Stomach (tissue), 8 donors: ENCODE measurements at regions not wholly inside any gene's neighbourhood (a gene's known extent, or its start where the extent isn't known, plus 50 kb on each side); places are given as distances from the start of the nearest gene placed in this dataset.

Source experiments
- DNase-seq, 2 donors: peaks; one replicate each; pipeline versions ENCODE4 v3.0.0 to v3.0.0-alpha.2; 2013 to 2019
- H3K27ac ChIP-seq, 5 donors: fragments of 200-600 bp in 4 of 5; sonication (generic) in 4 of 5; one replicate each; pipeline ENCODE4 v1.5.1; 2013 to 2019; ENCODE audit warnings: mild to moderate bottlenecking in 1 of 5, moderate library complexity in 1 of 5
- H3K27me3 ChIP-seq, 3 donors: fragments of 200-600 bp; sonication (generic); one replicate each; pipeline ENCODE4 v1.5.1; 2017 to 2019; ENCODE audit warnings: mixed run types in 1 of 3
- H3K36me3 ChIP-seq, 4 donors: fragments of 200-600 bp; sonication (generic); 1 replicate in 3 of 4; 2 replicates in 1 of 4; pipeline ENCODE4 v1.5.1; 2016 to 2019
- H3K4me1 ChIP-seq, 4 donors: fragments of 200-600 bp; sonication (generic); one replicate each; pipeline ENCODE4 v1.5.1; 2016 to 2019
- H3K4me3 ChIP-seq, 4 donors: fragments of 200-600 bp; sonication (generic) in 3 of 4; one replicate each; pipeline ENCODE4 v1.5.1; 2016 to 2019; ENCODE audit warnings: mild to moderate bottlenecking in 1 of 4
- H3K9me3 ChIP-seq, 4 donors: fragments of 200-600 bp; sonication (generic); one replicate each; pipeline ENCODE4 v1.5.1; 2016 to 2019
- EP300 ChIP-seq: sonication (generic); formaldehyde crosslinking; IDR thresholded peaks from one replicate; pipeline ENCODE4 v1.6.1; 2017; ENCODE audit warnings: antibody characterized with exemption
- POLR2A ChIP-seq, 4 donors: fragments of 450-650 bp; IDR thresholded peaks; one replicate each; pipeline ENCODE4 v1.6.1; 2016; ENCODE audit warnings: antibody characterized with exemption in 4 of 4, control low read depth in 2 of 4, mild to moderate bottlenecking in 1 of 4, moderate library complexity in 1 of 4
- POLR2AphosphoS5 ChIP-seq, 3 donors: sonication (generic); formaldehyde crosslinking; IDR thresholded peaks; one replicate each; pipeline ENCODE4 v1.6.1; 2016; ENCODE audit warnings: antibody characterized with exemption in 3 of 3
- WGBS, 5 donors: extraction: QIAGEN DNeasy Blood & Tissue Kit in 3 of 5; methylation state at CpG; one replicate each; pipeline versions ENCODE4 v1.1.5 to v1.1.7; 2013 to 2018; 5-methylcytosine and 5-hydroxymethylcytosine counted together
- intact Hi-C: fragments of 100-400 bp; cut with DNase I; formaldehyde crosslinking; loops from one replicate; pipeline ENCODE4 v1.15.1; 2023; ENCODE audit warnings: low total_unique reads
- TF ChIP-seq, protein P1 (sequence below), 7 experiments: fragments of 450-650 bp in 4 of 7; fragments of 200-600 bp in 3 of 7; sonication (generic) in 3 of 7; IDR thresholded peaks; one replicate each; pipeline ENCODE4 v1.5.1; 2016 to 2019; ENCODE audit warnings: antibody characterized with exemption in 7 of 7, control low read depth in 2 of 7, mild to moderate bottlenecking in 1 of 7
- donor health status: healthy with polysubstance abuse.
- donor health status: Bipolar disorder and iron deficiency.
- donor health status: healthy.

DNA sequence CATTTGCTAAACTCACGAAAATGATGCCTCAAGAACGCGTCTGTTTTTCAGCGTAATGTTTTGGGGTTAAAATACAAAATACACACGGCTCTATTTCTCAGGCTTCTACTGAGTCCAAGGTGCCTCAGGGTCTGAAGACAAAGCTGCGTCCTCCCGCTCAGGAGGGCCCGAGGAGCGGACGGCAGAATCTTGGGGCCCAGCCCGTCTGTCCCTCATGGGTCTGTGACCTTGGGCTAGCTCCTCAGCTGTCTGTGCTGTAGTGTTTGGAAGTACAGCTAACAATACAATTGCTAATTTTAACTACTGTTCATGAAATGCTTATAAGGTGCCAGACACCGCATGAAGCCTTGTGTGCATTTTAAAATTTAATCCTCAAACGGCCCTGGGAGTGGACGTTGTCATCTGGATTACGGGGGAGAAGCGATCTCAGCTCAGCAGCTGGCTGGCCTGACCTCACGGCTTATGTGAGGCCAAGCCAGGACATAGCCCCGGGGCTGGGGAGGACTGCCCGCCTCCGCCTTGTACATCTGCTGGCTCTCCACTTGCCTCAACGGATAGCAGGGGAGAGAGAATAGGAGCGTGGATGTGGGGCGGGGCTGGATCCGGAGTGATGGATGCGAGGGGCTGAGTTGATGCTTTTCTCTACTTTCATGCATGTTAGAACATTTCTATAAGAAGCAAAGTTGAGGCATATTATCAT, 357.4 kb downstream of the GLRX3 start:
- TF ChIP-seq EP300, result no peak
- TF ChIP-seq POLR2A (IDR thresholded peaks at IDR 0.05), result no peak
- no peak for TF ChIP-seq POLR2AphosphoS5 (IDR thresholded peaks at IDR 0.05)
- TF ChIP-seq, protein P1, sequence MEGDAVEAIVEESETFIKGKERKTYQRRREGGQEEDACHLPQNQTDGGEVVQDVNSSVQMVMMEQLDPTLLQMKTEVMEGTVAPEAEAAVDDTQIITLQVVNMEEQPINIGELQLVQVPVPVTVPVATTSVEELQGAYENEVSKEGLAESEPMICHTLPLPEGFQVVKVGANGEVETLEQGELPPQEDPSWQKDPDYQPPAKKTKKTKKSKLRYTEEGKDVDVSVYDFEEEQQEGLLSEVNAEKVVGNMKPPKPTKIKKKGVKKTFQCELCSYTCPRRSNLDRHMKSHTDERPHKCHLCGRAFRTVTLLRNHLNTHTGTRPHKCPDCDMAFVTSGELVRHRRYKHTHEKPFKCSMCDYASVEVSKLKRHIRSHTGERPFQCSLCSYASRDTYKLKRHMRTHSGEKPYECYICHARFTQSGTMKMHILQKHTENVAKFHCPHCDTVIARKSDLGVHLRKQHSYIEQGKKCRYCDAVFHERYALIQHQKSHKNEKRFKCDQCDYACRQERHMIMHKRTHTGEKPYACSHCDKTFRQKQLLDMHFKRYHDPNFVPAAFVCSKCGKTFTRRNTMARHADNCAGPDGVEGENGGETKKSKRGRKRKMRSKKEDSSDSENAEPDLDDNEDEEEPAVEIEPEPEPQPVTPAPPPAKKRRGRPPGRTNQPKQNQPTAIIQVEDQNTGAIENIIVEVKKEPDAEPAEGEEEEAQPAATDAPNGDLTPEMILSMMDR (IDR thresholded peaks at IDR 0.05), result no peak
- Histone ChIP-seq H3K27me3 (no peaks in the 10 kb centered on the region), H3K9me3 (peaks cover 0 to 6% (median 3%) of the 10 kb centered on the region in 4 donors), H3K27ac (no peak overlapping the region), H3K4me3 (no peak overlapping the region), H3K4me1 (no peaks in the 10 kb centered on the region), H3K36me3 (no peaks in the 10 kb centered on the region)
- WGBS, 5 donors, result 63 to 76% (median 74%) methylated on average over 25 of the region's 25 CpGs
- no peak for DNase-seq
- intact Hi-C loops, result no loop called here

DNA sequence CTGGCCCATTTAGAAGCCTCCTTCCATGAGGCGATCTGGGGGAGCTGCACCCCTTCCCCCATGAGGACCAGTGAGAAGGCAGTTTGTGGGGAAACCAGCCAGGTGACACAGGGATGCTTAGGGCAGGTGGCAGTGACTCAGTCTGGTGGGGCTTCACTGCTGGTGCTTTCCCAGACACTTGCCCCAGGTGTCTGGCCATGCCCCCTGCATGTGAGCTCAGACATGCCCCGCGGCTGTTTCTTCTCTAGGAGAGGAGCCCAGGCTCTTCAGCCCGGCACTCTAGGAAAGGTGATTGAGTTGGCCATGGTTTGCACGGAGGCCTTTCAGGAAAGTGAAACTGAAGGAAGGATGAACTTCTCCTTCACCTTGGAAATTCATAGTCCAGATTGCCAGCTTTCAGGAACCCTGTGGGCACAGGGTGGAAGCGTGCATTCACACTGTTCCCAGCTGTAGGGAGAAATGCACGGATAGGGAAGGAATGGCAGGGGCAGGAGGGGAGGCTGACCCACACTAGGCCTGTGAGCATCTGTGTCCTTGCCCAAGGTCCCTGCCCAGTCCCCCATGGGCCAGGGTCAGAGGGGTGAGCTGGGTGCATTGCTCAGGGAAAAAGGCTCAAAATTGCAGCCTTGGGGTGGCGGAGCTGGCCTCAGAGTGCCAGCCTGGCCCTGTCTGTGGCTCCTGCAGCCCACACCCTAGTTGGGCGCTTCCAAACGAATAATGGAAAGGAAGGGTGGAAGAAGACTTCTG, 359.1 kb downstream of the GLRX3 start:
- Histone ChIP-seq H3K9me3 (peaks cover 0 to 6% (median 3%) of the 10 kb centered on the region in 4 donors), H3K27me3 (no peaks in the 10 kb centered on the region), H3K27ac (no peak overlapping the region), H3K4me1 (no peaks in the 10 kb centered on the region), H3K36me3 (no peaks in the 10 kb centered on the region), H3K4me3 (no peak overlapping the region)
- DNase-seq, result no peak
- 82 to 94% (median 90%) methylated on average over 9 to 10 of the region's 10 CpGs for WGBS, 5 donors
- intact Hi-C loops, result no loop called here
- TF ChIP-seq, protein P1 (IDR thresholded peaks at IDR 0.05), result no peak
- TF ChIP-seq POLR2AphosphoS5 (IDR thresholded peaks at IDR 0.05) (no peak), POLR2A (IDR thresholded peaks at IDR 0.05) (no peak)

DNA sequence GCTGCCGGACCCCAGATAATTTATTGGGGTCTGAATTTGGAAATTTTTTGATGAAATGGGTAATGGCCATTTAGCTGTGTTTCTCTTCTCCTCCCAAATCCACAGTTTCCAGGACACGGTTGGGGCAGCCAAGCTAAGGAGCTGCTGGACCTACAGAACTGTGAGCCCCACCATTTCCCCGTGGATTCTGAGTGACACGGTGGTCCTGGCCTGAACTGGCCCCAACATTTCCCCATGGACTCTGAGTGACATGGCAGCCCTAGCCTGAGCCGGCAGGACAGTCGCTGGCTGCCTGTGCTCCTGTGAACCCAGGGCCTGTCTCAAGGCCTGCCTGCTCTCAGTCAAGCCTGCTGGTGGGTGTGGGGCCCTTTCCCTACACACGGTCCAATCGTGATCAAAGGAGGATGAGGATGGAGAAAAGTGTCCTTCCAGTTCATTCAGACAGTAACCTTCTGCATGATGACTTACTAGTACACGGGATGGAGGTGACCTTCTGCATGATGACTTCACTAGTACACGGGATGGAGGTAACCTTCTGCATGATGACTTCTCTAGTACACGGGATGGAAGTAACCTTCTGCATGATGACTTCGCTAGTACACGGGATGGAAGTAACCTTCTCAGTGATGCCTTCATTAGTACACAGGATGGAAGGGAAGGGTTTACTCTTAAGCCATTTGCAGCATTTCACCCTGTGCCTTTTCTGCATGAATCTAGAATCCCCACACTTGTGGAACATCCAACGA, 359.9 kb downstream of the GLRX3 start:
- WGBS, 5 donors, result 76 to 85% (median 84%) methylated on average over 11 to 14 of the region's 14 CpGs
- H3K27me3 ChIP-seq, result no peaks in the 10 kb centered on the region
- H3K4me3 ChIP-seq, result no peak overlapping the region
- peaks cover 0 to 6% (median 3%) of the 10 kb centered on the region in 4 donors for H3K9me3 ChIP-seq
- no peaks in the 10 kb centered on the region for H3K36me3 ChIP-seq
- no peak overlapping the region for H3K27ac ChIP-seq
- H3K4me1 ChIP-seq, result no peaks in the 10 kb centered on the region
- no peak for TF ChIP-seq POLR2A (IDR thresholded peaks at IDR 0.05)
- TF ChIP-seq, protein P1 (IDR thresholded peaks at IDR 0.05), result no peak
- no peak for TF ChIP-seq EP300
- no peak for TF ChIP-seq POLR2AphosphoS5 (IDR thresholded peaks at IDR 0.05)
- DNase-seq, result no peak
- intact Hi-C loops, result no loop called here
